ENCODE measurements at regions not wholly inside any gene's neighbourhood (a gene's known extent, or its start where the extent isn't known, plus 50 kb on each side); places are given as distances from the start of the nearest gene placed in this dataset.

DNA sequence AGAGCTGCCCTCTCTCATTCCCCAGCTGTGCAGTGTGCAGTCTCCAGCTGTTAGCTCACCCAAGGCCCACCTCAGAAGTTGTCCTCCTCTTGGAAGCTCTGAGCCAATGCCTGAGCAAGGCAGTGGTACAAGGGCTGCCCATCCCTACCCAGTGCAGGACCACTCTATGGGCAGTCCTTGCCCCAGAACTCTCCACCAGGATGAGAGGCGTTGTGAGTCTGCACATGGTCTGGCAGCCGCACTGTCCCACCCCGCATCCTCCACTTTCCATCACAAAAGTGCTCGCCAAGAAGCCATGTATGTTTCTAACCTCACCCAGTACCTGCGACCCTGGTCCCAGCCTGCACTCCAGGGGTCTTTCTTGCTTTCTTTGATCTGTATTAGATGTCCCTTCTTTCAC is 175.1 kb upstream of the PMEPA1 start:
- H3K27me3 ChIP-seq (replicated peaks in 2 of 5; ENCODE audit: control insufficient read depth in 4 of 5, insufficient read depth in 5 of 5, low read length in 4 of 5): no peaks in the 10 kb centered on the region
- POLR2A ChIA-PET: no interaction called here
- H3K27ac ChIP-seq (ENCODE audit: insufficient read depth in 1 of 2, low read depth in 1 of 2, low read length in 2 of 2, poor library complexity in 1 of 2, severe bottlenecking in 2 of 2): no peak overlapping the region
- no peaks in the 10 kb centered on the region for H3K36me3 ChIP-seq (ENCODE audit: control insufficient read depth in 4 of 4, insufficient read depth in 4 of 4, low read length in 3 of 4)
- CTCF ChIA-PET: no interaction called here
- 95% methylated on average over 4 of the region's 5 CpGs for WGBS (ENCODE audit: insufficient coverage)
- no peak for DNase-seq
- H3K4me3 ChIP-seq (ENCODE audit: control insufficient read depth in 1 of 7, extremely low read depth in 1 of 7, insufficient read depth in 4 of 7, low read depth in 2 of 7, low read length in 6 of 7): no peak overlapping the region
- no peaks in the 10 kb centered on the region for H3K9me3 ChIP-seq (ENCODE audit: control extremely low read depth in 1 of 5, control insufficient read depth in 4 of 5, insufficient read depth in 2 of 5, low read depth in 1 of 5, low read length in 4 of 5)
- no peaks in the 10 kb centered on the region for H3K4me1 ChIP-seq (ENCODE audit: control extremely low read depth in 1 of 4, control insufficient read depth in 4 of 4, insufficient read depth in 4 of 4, low read length in 3 of 4)

DNA sequence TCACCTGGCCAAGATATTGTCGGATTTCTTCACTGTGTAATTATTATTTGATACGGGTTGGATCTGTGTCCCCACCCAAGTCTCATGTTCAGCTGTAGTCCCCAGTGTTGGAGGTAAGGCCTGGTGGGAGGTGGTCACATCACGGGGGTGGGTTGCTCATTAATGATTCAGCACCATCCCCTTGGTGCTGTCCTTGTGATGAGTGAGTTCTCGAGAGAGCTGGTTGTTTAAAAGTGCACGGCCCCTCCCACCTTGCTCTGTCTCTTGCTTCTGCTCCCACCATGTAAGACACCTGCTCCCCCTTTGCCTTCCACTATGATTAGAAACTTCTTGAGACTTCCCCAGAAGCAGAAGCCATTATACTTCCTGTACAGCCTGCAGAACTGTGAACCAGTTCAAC is 173.9 kb upstream of the PMEPA1 start:
- no peak overlapping the region for H3K27ac ChIP-seq (ENCODE audit: insufficient read depth in 1 of 2, low read depth in 1 of 2, low read length in 2 of 2, poor library complexity in 1 of 2, severe bottlenecking in 2 of 2)
- no peak for DNase-seq
- no peaks in the 10 kb centered on the region for H3K36me3 ChIP-seq (ENCODE audit: control insufficient read depth in 4 of 4, insufficient read depth in 4 of 4, low read length in 3 of 4)
- WGBS (ENCODE audit: insufficient coverage): 92% methylated on average over 5 of the region's 5 CpGs
- no peaks in the 10 kb centered on the region for H3K4me1 ChIP-seq (ENCODE audit: control extremely low read depth in 1 of 4, control insufficient read depth in 4 of 4, insufficient read depth in 4 of 4, low read length in 3 of 4)
- POLR2A ChIA-PET: no interaction called here
- no peaks in the 10 kb centered on the region for H3K9me3 ChIP-seq (ENCODE audit: control extremely low read depth in 1 of 5, control insufficient read depth in 4 of 5, insufficient read depth in 2 of 5, low read depth in 1 of 5, low read length in 4 of 5)
- H3K27me3 ChIP-seq (replicated peaks in 2 of 5; ENCODE audit: control insufficient read depth in 4 of 5, insufficient read depth in 5 of 5, low read length in 4 of 5): no peaks in the 10 kb centered on the region
- no peak overlapping the region for H3K4me3 ChIP-seq (ENCODE audit: control insufficient read depth in 1 of 7, extremely low read depth in 1 of 7, insufficient read depth in 4 of 7, low read depth in 2 of 7, low read length in 6 of 7)
- CTCF ChIA-PET: no interaction called here

DNA sequence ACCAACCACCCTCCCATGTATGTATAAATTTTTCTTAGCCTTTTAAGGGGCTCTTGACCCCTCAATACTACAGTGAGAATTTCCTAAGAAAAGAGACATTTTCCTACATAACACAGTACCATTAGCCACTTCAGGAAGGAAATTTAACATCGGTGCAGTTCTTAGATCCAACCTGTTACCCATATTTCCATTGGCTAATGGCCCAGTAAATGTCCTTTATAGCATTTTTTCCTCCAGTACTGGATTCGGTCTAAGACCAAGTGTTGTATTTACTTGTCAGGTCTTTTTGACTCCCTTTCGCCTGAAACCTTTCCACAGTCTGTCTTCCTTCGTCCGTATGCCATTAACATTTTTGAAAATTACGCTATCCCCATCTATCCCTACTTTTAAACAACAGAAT is 173.4 kb upstream of the PMEPA1 start:
- DNase-seq: no peak
- H3K9me3 ChIP-seq (ENCODE audit: control extremely low read depth in 1 of 5, control insufficient read depth in 4 of 5, insufficient read depth in 2 of 5, low read depth in 1 of 5, low read length in 4 of 5): no peaks in the 10 kb centered on the region
- no peaks in the 10 kb centered on the region for H3K4me1 ChIP-seq (ENCODE audit: control extremely low read depth in 1 of 4, control insufficient read depth in 4 of 4, insufficient read depth in 4 of 4, low read length in 3 of 4)
- ChIA-PET POLR2A (no interaction called here), CTCF (interaction anchor here (1.2 kb wide), 1 partner anchor 8 kb away, joined by 3 read pairs; no protein-coding TSS in a partner anchor)
- no peaks in the 10 kb centered on the region for H3K36me3 ChIP-seq (ENCODE audit: control insufficient read depth in 4 of 4, insufficient read depth in 4 of 4, low read length in 3 of 4)
- no peaks in the 10 kb centered on the region for H3K27me3 ChIP-seq (replicated peaks in 2 of 5; ENCODE audit: control insufficient read depth in 4 of 5, insufficient read depth in 5 of 5, low read length in 4 of 5)
- H3K27ac ChIP-seq (ENCODE audit: insufficient read depth in 1 of 2, low read depth in 1 of 2, low read length in 2 of 2, poor library complexity in 1 of 2, severe bottlenecking in 2 of 2): no peak overlapping the region
- 100% methylated on average over 3 of the region's 6 CpGs for WGBS (ENCODE audit: insufficient coverage)
- no peak overlapping the region for H3K4me3 ChIP-seq (ENCODE audit: control insufficient read depth in 1 of 7, extremely low read depth in 1 of 7, insufficient read depth in 4 of 7, low read depth in 2 of 7, low read length in 6 of 7)

DNA sequence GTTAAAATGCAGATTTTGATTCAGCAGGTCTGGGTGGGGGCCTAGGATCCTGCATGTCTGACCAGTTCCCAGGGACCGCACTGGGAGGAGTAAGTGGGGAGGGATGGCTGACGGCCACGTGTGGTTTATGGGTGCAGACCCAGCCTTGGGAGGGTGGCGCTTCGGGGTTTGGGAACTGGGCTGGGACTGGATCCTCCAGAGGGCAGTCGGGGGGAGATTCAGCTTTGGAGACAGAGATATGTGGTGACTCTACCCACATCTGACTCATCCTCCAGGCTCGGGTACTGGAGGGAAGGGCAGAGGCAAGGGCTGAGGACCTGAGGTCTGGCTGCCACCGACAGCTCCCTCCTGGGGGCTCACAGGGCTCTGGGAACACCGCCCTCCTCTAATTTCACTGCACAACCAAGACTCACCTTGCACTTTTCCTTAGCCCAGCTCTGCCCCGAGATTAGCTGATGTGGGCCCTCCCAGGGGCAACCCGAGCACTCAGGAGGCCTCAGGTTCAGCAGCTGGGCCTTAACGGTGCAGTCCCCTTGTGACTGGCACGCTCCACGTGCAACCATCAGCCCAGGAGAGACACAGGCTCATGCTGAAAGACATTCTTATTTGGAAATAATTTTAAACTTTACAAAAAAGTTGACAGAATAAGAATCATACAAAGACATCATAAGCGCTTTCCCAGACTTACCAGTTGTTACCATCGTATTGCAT is 172.8 kb upstream of the PMEPA1 start:
- ChIA-PET CTCF (interaction anchor here (1.2 kb wide), 1 partner anchor 9 kb away, joined by 3 read pairs; no protein-coding TSS in a partner anchor), POLR2A (no interaction called here)
- no peaks in the 10 kb centered on the region for H3K27me3 ChIP-seq (replicated peaks in 2 of 5; ENCODE audit: control insufficient read depth in 4 of 5, insufficient read depth in 5 of 5, low read length in 4 of 5)
- no peaks in the 10 kb centered on the region for H3K36me3 ChIP-seq (ENCODE audit: control insufficient read depth in 4 of 4, insufficient read depth in 4 of 4, low read length in 3 of 4)
- no peak overlapping the region for H3K4me3 ChIP-seq (ENCODE audit: control insufficient read depth in 1 of 7, extremely low read depth in 1 of 7, insufficient read depth in 4 of 7, low read depth in 2 of 7, low read length in 6 of 7)
- no peaks in the 10 kb centered on the region for H3K4me1 ChIP-seq (ENCODE audit: control extremely low read depth in 1 of 4, control insufficient read depth in 4 of 4, insufficient read depth in 4 of 4, low read length in 3 of 4)
- no peak overlapping the region for H3K27ac ChIP-seq (ENCODE audit: insufficient read depth in 1 of 2, low read depth in 1 of 2, low read length in 2 of 2, poor library complexity in 1 of 2, severe bottlenecking in 2 of 2)
- no peaks in the 10 kb centered on the region for H3K9me3 ChIP-seq (ENCODE audit: control extremely low read depth in 1 of 5, control insufficient read depth in 4 of 5, insufficient read depth in 2 of 5, low read depth in 1 of 5, low read length in 4 of 5)
- no peak for DNase-seq
- WGBS (ENCODE audit: insufficient coverage): 95% methylated on average over 14 of the region's 16 CpGs

DNA sequence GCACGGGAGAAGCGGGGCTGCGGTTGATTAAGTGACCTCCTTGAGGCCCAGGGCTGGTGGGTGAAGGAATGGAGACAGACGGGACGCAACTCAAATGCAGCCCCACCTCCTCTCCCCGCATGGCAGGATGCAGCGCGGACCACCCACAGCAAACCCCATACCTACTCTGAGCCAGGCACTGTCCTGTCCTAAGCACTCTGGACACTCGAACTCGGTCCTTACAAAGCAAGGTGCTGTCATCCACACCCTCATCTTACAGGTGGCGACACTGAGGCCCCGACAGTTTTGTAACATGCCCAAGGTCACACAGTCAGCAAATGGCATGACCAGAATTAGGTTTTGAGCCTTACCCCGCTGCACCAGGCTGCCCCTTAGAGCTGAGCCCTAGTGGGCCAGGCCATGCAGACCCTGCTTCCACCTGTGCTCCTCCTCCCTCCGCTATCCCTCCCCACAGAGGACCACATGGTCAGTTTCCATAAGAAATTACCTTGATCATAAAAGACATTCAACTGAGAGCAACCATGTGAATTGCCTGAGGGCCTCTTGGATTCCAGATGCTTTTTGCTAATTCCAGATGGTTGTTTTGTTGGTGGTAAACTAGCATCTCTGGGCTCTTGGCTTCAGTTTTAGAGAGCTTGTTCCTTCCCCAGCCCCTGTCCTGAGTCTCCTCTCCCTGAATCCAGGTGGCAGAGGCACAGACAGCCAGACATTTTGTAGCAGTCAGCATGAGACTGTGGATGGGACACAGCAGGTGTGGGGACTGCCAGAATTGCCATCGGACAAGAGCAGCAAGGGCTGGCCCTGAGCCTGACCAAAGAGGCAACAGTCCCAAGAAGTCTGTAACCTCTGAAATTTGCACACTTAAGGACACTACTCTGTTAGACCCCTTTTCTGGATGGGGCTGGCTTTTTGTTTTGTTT is 171.9 kb upstream of the PMEPA1 start:
- ChIA-PET CTCF (interaction anchor here (1.2 kb wide), 1 partner anchor 10 kb away, joined by 3 read pairs; no protein-coding TSS in a partner anchor), POLR2A (no interaction called here)
- Histone ChIP-seq H3K4me3 (ENCODE audit: control insufficient read depth in 1 of 7, extremely low read depth in 1 of 7, insufficient read depth in 4 of 7, low read depth in 2 of 7, low read length in 6 of 7) (no peak overlapping the region), H3K36me3 (ENCODE audit: control insufficient read depth in 4 of 4, insufficient read depth in 4 of 4, low read length in 3 of 4) (no peaks in the 10 kb centered on the region), H3K4me1 (ENCODE audit: control extremely low read depth in 1 of 4, control insufficient read depth in 4 of 4, insufficient read depth in 4 of 4, low read length in 3 of 4) (no peaks in the 10 kb centered on the region), H3K27ac (ENCODE audit: insufficient read depth in 1 of 2, low read depth in 1 of 2, low read length in 2 of 2, poor library complexity in 1 of 2, severe bottlenecking in 2 of 2) (no peak overlapping the region), H3K27me3 (replicated peaks in 2 of 5; ENCODE audit: control insufficient read depth in 4 of 5, insufficient read depth in 5 of 5, low read length in 4 of 5) (no peaks in the 10 kb centered on the region), H3K9me3 (ENCODE audit: control extremely low read depth in 1 of 5, control insufficient read depth in 4 of 5, insufficient read depth in 2 of 5, low read depth in 1 of 5, low read length in 4 of 5) (no peaks in the 10 kb centered on the region)
- no peak for DNase-seq
- 99% methylated on average over 9 of the region's 15 CpGs for WGBS (ENCODE audit: insufficient coverage)

DNA sequence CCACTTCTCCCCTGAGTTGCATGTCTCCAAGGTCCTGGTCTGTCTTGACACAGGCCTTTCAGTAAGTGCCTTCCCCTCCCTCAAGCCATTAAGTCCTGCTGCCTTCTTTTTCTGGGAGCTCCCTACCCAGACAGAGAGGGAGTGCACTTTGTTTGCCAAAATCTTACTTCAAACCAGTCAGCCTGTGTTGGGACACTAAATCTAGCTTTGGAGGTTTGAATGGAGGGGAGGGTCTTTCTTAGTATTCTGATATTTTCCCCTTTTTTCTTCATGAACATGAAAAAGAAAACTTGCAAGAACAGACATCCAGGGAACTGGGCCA is 170.7 kb upstream of the PMEPA1 start:
- no peaks in the 10 kb centered on the region for H3K9me3 ChIP-seq (ENCODE audit: control extremely low read depth in 1 of 5, control insufficient read depth in 4 of 5, insufficient read depth in 2 of 5, low read depth in 1 of 5, low read length in 4 of 5)
- no peaks in the 10 kb centered on the region for H3K27me3 ChIP-seq (replicated peaks in 2 of 5; ENCODE audit: control insufficient read depth in 4 of 5, insufficient read depth in 5 of 5, low read length in 4 of 5)
- ChIA-PET POLR2A (no interaction called here), CTCF (no interaction called here)
- H3K27ac ChIP-seq (ENCODE audit: insufficient read depth in 1 of 2, low read depth in 1 of 2, low read length in 2 of 2, poor library complexity in 1 of 2, severe bottlenecking in 2 of 2): no peak overlapping the region
- H3K4me1 ChIP-seq (ENCODE audit: control extremely low read depth in 1 of 4, control insufficient read depth in 4 of 4, insufficient read depth in 4 of 4, low read length in 3 of 4): no peaks in the 10 kb centered on the region
- no peak overlapping the region for H3K4me3 ChIP-seq (ENCODE audit: control insufficient read depth in 1 of 7, extremely low read depth in 1 of 7, insufficient read depth in 4 of 7, low read depth in 2 of 7, low read length in 6 of 7)
- DNase-seq: no peak
- H3K36me3 ChIP-seq (ENCODE audit: control insufficient read depth in 4 of 4, insufficient read depth in 4 of 4, low read length in 3 of 4): no peaks in the 10 kb centered on the region

DNA sequence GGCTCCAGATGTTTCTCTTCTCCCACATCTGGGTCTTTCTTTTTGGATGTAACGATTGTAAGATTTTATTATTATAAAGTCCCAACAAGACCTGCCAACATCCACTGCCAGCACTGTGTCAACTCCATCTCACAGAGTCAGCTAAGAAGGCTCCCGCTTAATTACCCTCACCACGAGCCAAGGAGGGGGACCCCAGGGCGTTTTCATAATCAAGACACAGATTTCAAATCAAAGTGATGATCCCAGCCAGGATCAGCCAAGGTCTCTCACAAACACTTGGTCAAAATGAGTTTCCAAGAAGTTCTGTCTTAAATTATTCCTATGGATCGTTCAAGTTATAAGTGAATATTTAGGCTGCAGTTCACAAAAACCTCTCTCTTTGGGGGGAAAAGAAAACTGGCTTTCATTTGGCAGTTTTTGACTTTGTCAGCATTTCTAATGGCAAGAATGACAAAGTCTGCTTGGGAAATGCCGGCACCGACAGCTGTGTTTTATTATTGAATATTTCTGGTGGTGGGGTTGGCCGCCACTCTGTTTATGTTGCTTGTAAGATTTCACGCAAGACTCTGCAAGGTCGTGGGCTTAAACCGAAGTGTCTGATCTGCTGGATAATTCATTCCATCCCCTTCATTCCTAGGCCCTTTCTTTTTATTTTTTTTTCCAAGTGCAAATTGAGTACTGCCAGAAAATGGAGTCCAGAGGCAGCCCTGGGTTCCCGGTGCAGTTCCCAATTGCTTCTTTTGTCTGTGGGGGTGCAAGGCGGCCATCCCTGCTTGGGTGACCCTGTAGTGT is 170.2 kb upstream of the PMEPA1 start:
- Histone ChIP-seq H3K4me3 (ENCODE audit: control insufficient read depth in 1 of 7, extremely low read depth in 1 of 7, insufficient read depth in 4 of 7, low read depth in 2 of 7, low read length in 6 of 7) (no peak overlapping the region), H3K36me3 (ENCODE audit: control insufficient read depth in 4 of 4, insufficient read depth in 4 of 4, low read length in 3 of 4) (no peaks in the 10 kb centered on the region), H3K9me3 (ENCODE audit: control extremely low read depth in 1 of 5, control insufficient read depth in 4 of 5, insufficient read depth in 2 of 5, low read depth in 1 of 5, low read length in 4 of 5) (no peaks in the 10 kb centered on the region), H3K27ac (ENCODE audit: insufficient read depth in 1 of 2, low read depth in 1 of 2, low read length in 2 of 2, poor library complexity in 1 of 2, severe bottlenecking in 2 of 2) (no peak overlapping the region), H3K4me1 (ENCODE audit: control extremely low read depth in 1 of 4, control insufficient read depth in 4 of 4, insufficient read depth in 4 of 4, low read length in 3 of 4) (no peaks in the 10 kb centered on the region), H3K27me3 (replicated peaks in 2 of 5; ENCODE audit: control insufficient read depth in 4 of 5, insufficient read depth in 5 of 5, low read length in 4 of 5) (no peaks in the 10 kb centered on the region)
- 94% methylated on average over 9 of the region's 13 CpGs for WGBS (ENCODE audit: insufficient coverage)
- DNase-seq: no peak
- ChIA-PET CTCF (no interaction called here), POLR2A (no interaction called here)

Measured in common myeloid progenitor, CD34-positive (primary cell).